PC-3 (cell line): ENCODE measurements at regions not wholly inside any gene's neighbourhood (a gene's known extent, or its start where the extent isn't known, plus 50 kb on each side); places are given as distances from the start of the nearest gene placed in this dataset.

Source experiments
- ATAC-seq: fragments of 200-7000 bp; cut with Tn5 transposase; 2 replicates; pipeline ENCODE4 v1.9.1; 2020; ENCODE audit warnings: mild to moderate bottlenecking, moderate library complexity
- BruUV-seq: library from RNA; stranded (reverse); fragments of 400-500 nt; replicated peaks from 2 replicates; lab custom pipeline; 2021; lab: Mats Ljungman, UMichigan
- CTCF ChIA-PET: fragments of 300-600 bp; sonication (Branson Sonifier 250); formaldehyde crosslinking; loops from one replicate; lab custom pipeline; 2022; ENCODE audit warnings: antibody characterized with exemption; lab: Charles Lee
- POLR2A ChIA-PET: fragments of 300-600 bp; sonication (Branson Sonifier 250); formaldehyde crosslinking; loops from one replicate; lab custom pipeline; 2022; ENCODE audit warnings: antibody characterized with exemption; ENCODE audit not compliant: unreplicated experiment; lab: Charles Lee
- DNase-seq: peaks from one replicate; pipeline ENCODE4 v3.0.0-alpha.2; 2015
- H2AFZ ChIP-seq: fragments of 300-600 bp; sonication (generic); 2 replicates; pipeline ENCODE4 v1.6.0; 2016; ENCODE audit warnings: antibody characterized with exemption, low read length
- H3F3A ChIP-seq: fragments of 300-600 bp; sonication (generic); one replicate; pipeline ENCODE4 v1.6.0; 2017; ENCODE audit warnings: antibody characterized with exemption, low read length, control low read depth, mild to moderate bottlenecking; ENCODE audit not compliant: unreplicated experiment
- H3K27ac ChIP-seq: fragments of 300-600 bp; sonication (generic); 2 replicates; pipeline ENCODE4 v1.5.1; 2016; ENCODE audit warnings: mild to moderate bottlenecking, low read length
- H3K27me3 ChIP-seq: fragments of 300-600 bp; sonication (generic); 2 replicates; pipeline ENCODE4 v1.6.1; 2016; ENCODE audit warnings: low read length, mixed read lengths
- H3K36me3 ChIP-seq: fragments of 300-600 bp; sonication (generic); 2 replicates; pipeline ENCODE4 v1.6.1; 2016; ENCODE audit warnings: low read depth, mixed run types, low read length, mixed read lengths
- H3K4me1 ChIP-seq: fragments of 300-600 bp; sonication (generic); 2 replicates; pipeline ENCODE4 v1.5.1; 2016; ENCODE audit warnings: low read length; ENCODE audit not compliant: insufficient read depth
- H3K4me2 ChIP-seq: fragments of 300-600 bp; sonication (generic); 2 replicates; pipeline ENCODE4 v1.6.0; 2016; ENCODE audit warnings: low read length
- H3K4me3 ChIP-seq: fragments of 300-600 bp; sonication (generic); 2 replicates; pipeline ENCODE4 v1.5.1; 2016; ENCODE audit warnings: mild to moderate bottlenecking, low read length, mixed read lengths
- H3K79me2 ChIP-seq: fragments of 300-600 bp; sonication (generic); 2 replicates; pipeline ENCODE4 v1.6.1; 2017; ENCODE audit warnings: low read length, mixed read lengths
- H3K9ac ChIP-seq: fragments of 300-600 bp; sonication (generic); 2 replicates; pipeline ENCODE4 v1.6.0; 2016; ENCODE audit warnings: mild to moderate bottlenecking, low read length
- H3K9me2 ChIP-seq: fragments of 300-600 bp; sonication (generic); replicated peaks from 2 replicates; pipeline ENCODE4 v1.6.1; 2016; ENCODE audit warnings: mixed run types, low read length, mixed read lengths
- H3K9me3 ChIP-seq: fragments of 300-600 bp; sonication (generic); 2 replicates; pipeline ENCODE4 v1.6.1; 2016; ENCODE audit warnings: low read length, mixed read lengths
- H4K20me1 ChIP-seq: fragments of 300-600 bp; sonication (generic); 2 replicates; pipeline ENCODE4 v1.6.1; 2016; ENCODE audit warnings: low read length, mixed read lengths
- CTCF ChIP-seq: fragments of 300-600 bp; sonication (generic); conservative IDR thresholded peaks from 2 replicates; pipeline ENCODE4 v1.5.1; 2017; ENCODE audit warnings: antibody characterized with exemption, low read depth, mild to moderate bottlenecking, low read length
- EZH2 ChIP-seq: fragments of 300-600 bp; sonication (generic); IDR thresholded peaks from one replicate; pipeline ENCODE4 v1.6.1; 2017; ENCODE audit warnings: antibody characterized with exemption, mild to moderate bottlenecking, low read length; ENCODE audit not compliant: unreplicated experiment
- EZH2phosphoT487 ChIP-seq: fragments of 300-600 bp; sonication (generic); IDR thresholded peaks from 2 replicates; pipeline ENCODE4 v1.6.1; 2018; ENCODE audit warnings: mild to moderate bottlenecking, antibody characterized with exemption, low read length, borderline replicate concordance
- intact Hi-C: fragments of 100-400 bp; cut with micrococcal nuclease; formaldehyde crosslinking; loops from 2 replicates; pipeline ENCODE4 v1.9.0; 2023

GRCh38 chr3:148466143-148466542 is 231.6 kb upstream of the AGTR1 start:
- TF ChIP-seq CTCF (no peak), EZH2 (no peak), EZH2phosphoT487 (no peak)
- intact Hi-C loops: no loop called here
- Histone ChIP-seq H4K20me1 (no peaks in the 10 kb centered on the region), H3K4me2 (no peak overlapping the region), H3K9me3 (no peaks in the 10 kb centered on the region), H3F3A (no peaks in the 10 kb centered on the region), H3K36me3 (no peaks in the 10 kb centered on the region), H3K79me2 (no peaks in the 10 kb centered on the region), H3K27ac (no peak overlapping the region), H3K27me3 (no peaks in the 10 kb centered on the region), H3K4me1 (no peaks in the 10 kb centered on the region), H2AFZ (no peak overlapping the region), H3K9ac (no peak overlapping the region), H3K4me3 (no peak overlapping the region), H3K9me2 (no peaks in the 10 kb centered on the region)
- no TSS peak for BruUV-seq
- DNase-seq (peak; percentile 37), ATAC-seq (no peak)
- ChIA-PET CTCF (no interaction called here), POLR2A (no interaction called here)

- Histone ChIP-seq H3F3A (no peaks in the 10 kb centered on the region), H3K27ac (no peak overlapping the region), H3K4me3 (no peak overlapping the region), H3K36me3 (no peaks in the 10 kb centered on the region), H3K9me3 (no peaks in the 10 kb centered on the region), H3K9ac (no peak overlapping the region), H3K9me2 (no peaks in the 10 kb centered on the region), H4K20me1 (no peaks in the 10 kb centered on the region), H2AFZ (no peak overlapping the region), H3K4me1 (no peaks in the 10 kb centered on the region), H3K27me3 (no peaks in the 10 kb centered on the region), H3K4me2 (no peak overlapping the region), H3K79me2 (no peaks in the 10 kb centered on the region)
- BruUV-seq: no TSS peak
- no peak for DNase-seq
- intact Hi-C loops: no loop called here
- POLR2A ChIA-PET: no interaction called here
- TF ChIP-seq EZH2phosphoT487: no peak
- TF ChIP-seq EZH2: no peak
- TF ChIP-seq CTCF: no peak
- no peak for ATAC-seq
- CTCF ChIA-PET: no interaction called here
Measured at GRCh38 chr3:148466980-148467740, 230.5 kb upstream of the AGTR1 start.

- Histone ChIP-seq H3K27me3 (no peaks in the 10 kb centered on the region), H3K9ac (no peak overlapping the region), H3K9me2 (no peaks in the 10 kb centered on the region), H3K4me3 (no peak overlapping the region), H3K9me3 (no peaks in the 10 kb centered on the region), H2AFZ (no peak overlapping the region), H3F3A (no peaks in the 10 kb centered on the region), H3K4me1 (no peaks in the 10 kb centered on the region), H3K4me2 (no peak overlapping the region), H3K27ac (no peak overlapping the region), H4K20me1 (no peaks in the 10 kb centered on the region), H3K36me3 (no peaks in the 10 kb centered on the region), H3K79me2 (no peaks in the 10 kb centered on the region)
- intact Hi-C loops: no loop called here
- BruUV-seq: no TSS peak
- ChIA-PET CTCF (no interaction called here), POLR2A (no interaction called here)
- ATAC-seq: no peak
- DNase-seq: no peak
- TF ChIP-seq EZH2phosphoT487 (no peak), EZH2 (no peak), CTCF (no peak)
Measured at GRCh38 chr3:148477375-148477774, 220.3 kb upstream of the AGTR1 start.
